Astrocyte of the hippocampus (primary cell): ENCODE measurements at regions not wholly inside any gene's neighbourhood (a gene's known extent, or its start where the extent isn't known, plus 50 kb on each side); places are given as distances from the start of the nearest gene placed in this dataset.
A peak's percentile ranks its signal among the peaks of the same experiment; 100 is the strongest.

Experiments used
- DNase-seq: peaks from one replicate; pipeline ENCODE4 v3.0.0; 2011; ENCODE audit warnings: low read depth, low spot score

DNA sequence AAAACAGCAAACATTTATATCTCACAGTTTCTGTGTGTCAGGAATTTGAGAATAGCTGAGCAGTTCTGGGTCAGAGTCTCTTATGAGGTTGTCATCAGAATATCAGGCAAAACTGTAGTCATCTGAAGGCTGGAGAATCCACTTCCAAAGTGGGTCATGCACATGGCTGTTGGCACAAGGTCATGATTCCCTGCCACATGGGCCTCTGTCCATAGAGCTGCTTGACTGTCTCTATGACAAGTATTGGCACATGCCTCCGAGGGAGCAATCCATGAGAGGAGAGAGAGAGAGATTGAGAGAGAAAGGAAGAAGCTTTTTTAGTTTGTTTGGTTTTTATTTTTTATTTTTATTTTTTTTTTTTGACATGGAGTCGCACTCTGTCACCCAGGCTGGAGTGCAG lies 101.8 kb upstream of the DDX18 start:
- no peak for DNase-seq

DNA sequence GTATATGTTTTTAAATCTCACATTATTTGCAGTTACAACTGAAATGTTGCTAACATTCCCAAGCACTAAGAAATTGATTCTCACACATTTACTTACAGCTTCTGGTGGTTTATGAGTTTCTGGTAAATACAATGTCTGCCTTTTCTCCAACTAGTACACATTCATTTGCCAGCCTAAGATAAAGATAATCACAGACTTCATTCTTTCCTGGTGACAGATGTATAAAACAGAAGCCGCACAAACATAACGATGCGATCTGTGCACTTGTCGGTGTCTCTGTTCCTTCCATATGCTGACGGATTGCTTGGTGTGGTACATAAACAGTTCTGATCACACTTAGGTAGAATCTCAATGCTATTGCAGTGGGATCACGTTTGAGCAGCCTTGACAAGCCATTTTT lies 100.4 kb upstream of the DDX18 start:
- DNase-seq, result no peak

DNA sequence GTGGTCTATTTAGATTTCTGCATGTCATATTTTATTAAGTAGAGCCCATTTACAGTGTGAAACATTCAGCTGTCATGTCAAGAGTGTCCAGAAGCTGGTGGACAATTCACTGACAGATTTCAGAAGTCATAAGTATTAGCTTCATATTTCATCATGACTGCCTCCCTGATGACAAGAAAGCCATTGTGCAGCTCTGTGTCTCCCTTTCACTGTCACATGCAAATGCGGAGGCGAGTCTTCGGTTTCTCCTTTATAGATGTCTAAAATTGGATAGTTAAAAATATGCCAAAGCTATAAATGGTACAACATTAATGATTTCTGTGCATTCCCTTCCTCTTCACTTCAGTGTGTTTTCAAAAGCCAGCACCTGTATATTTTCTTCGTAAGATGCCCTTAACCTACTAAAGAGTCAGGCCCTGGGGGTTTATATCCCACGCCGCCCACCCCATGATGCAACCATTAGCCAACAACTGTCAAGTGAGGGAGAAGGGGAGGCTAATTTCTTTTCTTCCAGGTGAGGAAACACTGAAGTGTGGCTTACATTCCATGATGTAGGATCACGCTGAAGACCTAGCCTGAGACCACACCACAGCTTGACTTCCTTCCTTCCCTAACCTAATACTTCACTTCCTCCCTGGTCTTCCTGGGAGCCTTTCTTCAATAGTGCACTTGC lies 99.6 kb upstream of the DDX18 start:
- no peak for DNase-seq

DNA sequence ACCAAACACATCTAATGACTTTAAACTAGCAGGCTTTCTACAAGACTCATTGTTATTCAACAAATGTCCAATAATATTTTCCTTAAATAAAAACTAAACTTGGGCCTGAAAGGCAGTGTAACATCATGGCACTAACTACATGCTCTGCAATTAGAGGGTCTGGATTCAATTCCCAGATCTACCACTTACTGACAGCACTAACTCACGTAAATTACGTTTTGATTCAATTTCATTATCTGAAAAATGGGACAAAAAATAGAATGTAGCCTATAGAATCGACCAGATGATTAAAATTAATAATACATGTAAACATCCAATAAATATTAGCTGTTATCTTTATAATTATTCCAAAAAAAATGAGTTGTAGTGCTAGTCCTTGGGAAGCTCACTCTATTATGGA lies 98.0 kb upstream of the DDX18 start:
- no peak for DNase-seq

DNA sequence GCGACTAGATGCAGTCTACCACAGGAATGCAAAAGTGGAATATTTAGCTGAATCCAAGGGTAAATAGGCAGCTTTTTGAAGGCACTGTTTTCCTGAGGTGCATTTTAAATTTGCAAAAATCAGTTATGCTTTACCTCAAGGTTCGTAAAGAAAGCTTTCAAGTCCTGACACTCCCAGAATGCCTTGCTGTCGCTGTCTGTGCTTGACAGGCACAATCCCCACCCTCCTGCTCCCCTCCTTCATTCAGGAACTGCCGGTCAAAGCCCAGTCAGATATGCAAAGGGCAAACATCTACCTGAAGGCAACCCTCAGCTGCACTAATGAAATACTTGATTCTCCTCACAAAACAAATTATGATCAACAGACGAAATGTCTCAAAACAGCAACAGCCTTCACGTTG lies 97.4 kb upstream of the DDX18 start:
- DNase-seq, result no peak

DNA sequence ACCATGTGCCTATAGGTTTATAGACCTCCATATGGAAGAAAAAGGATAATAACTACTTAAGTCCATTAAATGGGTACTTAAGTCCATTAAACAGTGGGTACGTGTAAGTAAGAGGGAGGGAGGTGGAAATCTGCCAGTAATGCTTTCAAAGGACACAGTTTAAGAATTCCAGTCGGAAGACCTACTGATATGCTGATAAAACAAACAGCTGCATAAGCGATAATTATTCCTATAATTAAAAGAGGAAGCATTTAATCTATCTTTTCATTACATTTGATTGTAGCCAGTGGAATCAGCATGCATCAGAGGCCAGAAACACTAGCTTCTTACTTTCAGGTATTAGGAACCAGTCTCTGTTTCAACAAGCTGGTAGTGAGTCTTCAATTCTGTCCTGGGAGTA lies 96.4 kb upstream of the DDX18 start:
- DNase-seq, result no peak

DNA sequence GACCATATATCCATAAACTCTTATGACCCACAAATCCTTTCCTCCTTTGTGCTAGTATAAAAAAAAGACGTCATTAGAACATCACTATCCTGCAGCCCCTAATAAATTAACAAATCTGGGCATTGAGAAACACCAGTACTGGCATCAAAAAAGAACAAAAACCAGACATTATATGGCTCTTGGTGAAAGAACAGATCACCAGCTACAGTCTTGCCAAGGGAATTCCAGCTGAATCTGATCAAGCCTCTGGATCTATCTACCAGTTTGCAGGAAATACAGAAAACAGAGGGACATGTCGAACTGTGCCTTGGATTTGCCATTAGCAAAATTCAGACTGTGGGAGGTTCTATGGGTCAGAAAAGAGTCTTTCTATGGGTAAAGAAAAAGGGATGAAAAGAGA lies 93.7 kb upstream of the DDX18 start:
- no peak for DNase-seq

DNA sequence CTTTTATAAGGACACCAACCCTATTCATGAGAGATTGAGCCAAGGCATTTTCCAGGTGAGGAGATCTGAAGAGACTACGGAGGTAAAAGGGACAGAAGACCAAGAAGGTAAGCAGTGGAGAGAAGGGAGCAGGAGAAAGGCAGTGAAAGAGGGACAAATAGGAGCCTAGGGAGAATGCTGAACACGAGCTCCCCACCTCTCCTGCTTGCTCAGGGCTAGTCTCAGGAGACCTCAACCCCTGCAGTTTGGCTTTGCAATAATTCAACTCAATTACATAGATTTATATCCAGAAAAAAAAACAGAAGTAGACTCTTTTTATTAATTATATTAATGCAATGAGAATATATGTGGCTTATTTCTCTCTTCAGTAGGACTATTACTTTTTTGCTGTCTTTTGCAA lies 91.0 kb upstream of the DDX18 start:
- no peak for DNase-seq

DNA sequence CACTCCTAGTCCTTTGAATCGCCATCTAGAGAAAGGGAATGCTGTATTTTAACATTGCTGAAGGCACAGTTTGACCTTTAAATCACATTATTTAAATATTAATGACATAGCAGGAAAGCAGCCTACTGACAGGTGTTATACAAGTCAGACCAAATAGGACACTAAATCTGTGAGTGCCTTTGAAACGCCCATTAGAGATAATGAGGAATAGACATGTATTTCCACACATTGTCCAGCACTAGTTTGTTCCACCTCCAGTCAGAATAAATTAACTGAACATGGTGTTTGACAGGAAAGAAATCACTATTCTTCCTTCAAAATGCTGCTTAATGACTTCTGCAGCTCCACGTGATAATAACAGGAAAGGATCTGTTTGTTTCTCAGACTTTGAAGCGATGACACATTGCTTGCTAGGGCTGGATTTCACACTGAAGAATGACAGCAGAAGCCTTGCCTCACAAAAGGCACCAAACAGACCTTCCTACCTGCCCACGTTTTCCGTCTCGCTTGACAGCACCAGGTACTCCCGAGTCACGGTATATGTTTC lies 90.5 kb upstream of the DDX18 start:
- DNase-seq, result no peak

DNA sequence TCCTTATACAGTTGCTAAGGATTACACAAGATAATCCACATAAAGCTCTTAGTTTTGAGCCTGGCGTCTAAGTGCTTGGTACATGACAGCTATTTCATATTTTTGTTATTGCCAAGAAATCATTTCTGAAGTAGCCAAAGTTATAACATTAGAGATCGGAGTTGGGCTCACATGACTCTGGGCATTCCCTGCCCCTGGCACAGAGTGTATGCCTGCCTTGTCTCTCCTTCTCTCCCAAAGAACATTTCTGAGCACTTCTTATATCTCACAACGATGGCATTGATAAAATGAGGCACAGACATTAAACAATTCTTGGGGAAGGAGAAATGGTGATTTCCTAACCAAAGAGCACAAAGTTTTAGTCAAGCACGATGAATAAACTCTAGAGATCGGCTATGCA lies 87.7 kb upstream of the DDX18 start:
- no peak for DNase-seq

DNA sequence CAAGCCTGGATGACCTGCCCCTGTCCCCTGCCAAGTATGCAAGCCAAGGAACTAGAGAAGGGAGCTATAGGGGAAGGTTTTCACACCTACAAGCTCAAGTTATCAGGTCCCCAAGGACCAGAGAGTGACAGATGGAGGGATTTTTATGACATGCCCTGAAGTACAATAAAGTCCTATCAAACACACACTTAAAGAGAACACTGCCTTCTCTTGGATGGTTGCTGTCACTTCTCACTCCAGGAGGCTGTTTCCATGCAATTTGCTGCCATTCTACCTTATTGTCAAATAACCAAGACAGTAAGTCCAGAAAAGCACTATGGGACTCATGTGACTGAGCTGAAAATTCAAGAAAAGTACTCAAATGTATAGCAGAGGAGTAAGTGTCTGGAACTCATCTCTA lies 76.6 kb upstream of the DDX18 start:
- no peak for DNase-seq

DNA sequence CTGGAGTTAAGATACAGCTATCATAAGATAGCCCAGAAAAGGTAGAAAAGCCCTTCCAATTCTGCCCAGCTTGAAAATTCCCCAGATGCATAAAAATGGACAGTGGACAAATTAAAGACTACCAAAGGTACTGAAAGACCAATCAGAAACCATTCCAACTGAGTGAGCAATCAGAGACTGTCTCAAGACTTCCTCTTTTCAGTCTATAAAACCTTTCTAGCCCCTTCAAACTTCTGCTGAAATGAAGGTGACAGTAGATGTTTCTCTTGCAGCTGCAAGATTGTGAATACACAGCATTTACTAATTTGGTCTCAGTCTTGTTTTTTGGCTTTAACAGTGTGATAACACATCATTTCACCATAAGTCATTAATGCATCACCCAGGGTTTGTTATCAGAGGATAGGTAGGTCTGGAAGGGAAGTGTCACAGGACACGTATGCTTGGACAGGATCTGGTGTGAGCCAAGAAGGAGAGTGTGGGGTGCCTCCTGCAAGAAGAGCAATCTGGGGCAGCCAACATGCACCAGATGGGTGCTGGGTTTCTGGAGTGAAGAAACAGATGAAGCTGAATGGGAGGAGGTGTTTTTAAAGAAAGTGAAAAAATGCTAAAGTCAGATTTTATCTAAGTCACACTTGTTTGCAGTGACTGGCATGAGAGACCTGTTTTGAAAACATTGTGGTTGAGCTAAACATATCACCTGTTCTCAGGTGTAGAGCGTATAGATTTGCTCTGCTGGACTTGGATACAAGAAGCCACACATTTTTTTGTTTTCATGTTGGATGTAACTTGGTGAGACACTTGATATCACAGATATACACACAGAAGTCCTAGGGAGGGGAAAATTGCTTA lies 75.3 kb upstream of the DDX18 start:
- DNase-seq, result no peak

DNA sequence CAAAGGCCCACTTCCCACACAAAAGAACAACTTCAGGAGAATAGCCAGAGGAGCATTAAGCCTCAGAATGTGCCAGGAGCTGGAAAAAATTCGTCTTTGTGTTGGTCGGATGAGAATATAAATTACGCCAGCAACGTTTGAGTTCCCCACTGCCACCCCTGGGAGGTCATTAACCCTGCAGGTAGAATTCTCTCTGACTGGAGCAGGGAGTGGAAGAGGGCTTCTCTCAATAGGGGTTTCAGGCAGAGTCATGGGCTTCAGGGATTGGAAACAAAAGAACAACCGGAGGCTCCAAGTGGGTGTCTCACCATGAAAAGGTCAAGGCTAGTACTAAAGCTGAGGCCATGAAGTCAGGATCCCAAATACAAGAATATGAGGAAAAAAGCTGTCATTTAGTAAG lies 69.0 kb upstream of the DDX18 start:
- no peak for DNase-seq

DNA sequence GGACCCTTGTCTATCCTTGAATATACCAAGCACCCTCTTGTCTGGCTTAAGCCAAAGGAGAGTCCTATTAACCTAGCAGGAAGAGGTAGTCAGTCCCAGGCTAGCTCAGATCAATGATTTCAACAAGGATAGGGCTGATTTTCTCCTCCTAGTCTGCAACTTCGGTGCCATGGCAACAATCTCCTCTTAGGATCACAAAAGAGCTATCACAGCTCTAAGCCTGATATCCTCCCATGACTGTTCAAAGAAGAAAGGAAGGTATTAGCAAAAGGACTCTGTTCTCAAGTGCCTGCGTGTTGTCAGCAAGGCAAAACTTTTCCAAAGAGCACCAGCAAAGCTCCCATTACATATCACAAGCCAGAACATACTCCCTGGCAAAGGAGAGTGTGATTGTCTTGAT lies 58.7 kb upstream of the DDX18 start:
- no peak for DNase-seq

DNA sequence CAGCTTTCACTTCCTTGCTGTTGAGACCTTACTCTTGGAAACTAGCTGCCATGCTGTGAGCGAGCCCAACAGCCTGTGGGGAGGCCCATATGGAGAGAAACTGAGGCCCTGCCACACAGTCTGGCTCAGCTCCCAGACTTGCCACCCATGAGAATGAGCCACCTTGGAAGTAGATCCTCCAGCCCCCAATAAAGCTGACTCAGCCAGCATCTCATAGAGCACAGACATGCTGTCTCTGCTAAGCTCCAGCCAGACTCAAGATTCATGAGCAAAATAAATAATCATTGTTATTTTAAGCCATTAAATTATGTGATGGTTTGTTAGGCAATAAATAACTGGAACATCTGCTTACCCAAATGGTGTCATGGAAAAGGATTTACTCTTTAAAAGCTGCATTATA lies 53.6 kb upstream of the DDX18 start:
- no peak for DNase-seq

DNA sequence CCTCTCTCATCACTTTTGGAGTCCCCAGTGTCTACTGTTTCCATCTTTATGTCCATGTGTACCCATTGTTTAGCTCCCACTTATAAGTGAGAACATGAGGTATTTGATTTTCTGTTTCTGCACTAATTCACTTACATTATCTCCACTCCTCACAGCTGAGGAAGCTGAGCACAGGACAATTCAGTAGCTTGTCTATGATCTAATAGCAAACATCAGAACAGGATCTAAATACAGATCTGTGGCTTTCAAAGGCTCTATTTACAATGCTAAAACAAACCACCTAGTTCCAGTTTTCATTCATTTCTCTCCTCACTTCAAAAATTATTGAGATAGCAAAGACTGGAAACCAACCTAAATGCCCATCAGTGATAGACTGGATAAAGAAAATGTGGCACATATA lies 52.0 kb upstream of the DDX18 start:
- DNase-seq, result no peak

DNA sequence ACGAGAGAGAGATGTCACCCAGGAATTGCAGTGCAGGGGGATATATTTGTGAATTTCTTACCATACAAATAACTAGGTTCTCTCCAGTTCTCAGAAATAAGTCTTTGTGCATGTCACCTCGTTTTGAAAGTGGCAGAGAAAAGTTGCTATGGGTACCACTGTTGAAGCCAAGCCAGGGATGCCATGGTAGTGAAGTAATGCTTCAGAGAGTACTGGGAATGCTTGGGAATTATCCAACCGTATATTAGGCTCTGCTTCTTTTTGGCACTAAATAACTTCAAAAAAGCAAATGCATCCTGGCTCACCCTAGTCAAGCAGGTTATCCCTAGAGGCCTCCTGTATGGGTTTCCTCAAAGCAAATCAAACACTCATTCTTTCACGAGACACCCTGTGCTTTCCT lies 50.7 kb upstream of the DDX18 start:
- peak; percentile 76 for DNase-seq
